ENCODE measurements at regions not wholly inside any gene's neighbourhood (a gene's known extent, or its start where the extent isn't known, plus 50 kb on each side); places are given as distances from the start of the nearest gene placed in this dataset.
A peak's percentile ranks its signal among the peaks of the same experiment; 100 is the strongest.

DNA sequence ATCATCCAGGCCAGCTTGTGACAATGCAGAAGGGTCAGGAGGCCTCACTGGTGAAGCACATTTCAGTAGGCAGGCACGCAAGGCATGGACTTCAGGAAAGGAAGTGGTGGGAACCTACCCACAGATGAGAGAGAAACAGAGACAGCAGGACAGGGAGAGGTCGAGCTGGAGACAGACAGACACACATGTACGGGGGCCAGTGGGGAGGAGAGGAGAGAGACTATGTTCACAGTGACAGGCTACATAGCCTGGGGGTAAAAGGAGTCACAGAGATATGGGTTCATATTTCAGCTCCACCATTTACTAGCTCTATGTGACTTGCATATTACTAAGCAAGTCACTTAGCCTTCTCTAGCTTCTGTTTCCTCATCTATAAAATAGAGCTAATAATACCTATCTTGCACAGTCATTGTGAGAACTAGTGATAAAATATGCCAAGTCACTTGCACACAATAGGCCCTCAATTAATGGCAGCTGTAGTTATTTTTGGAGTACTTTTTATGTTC is 91.1 kb upstream of the FUT8 start:
- 73% methylated on average over 3 of the region's 3 CpGs for WGBS (ENCODE audit: missing lambda C conversion rate)
- FAIRE-seq (no peak), DNase-seq (ENCODE audit: low read depth in 1 of 2, low spot score in 1 of 2) (peak in 1 of 2 experiments; percentile 16), ATAC-seq (peak in 1 of 2 experiments; percentile 26; a peak in 2 of 6 replicates)
- Histone ChIP-seq H3K9me3 (no peaks in the 10 kb centered on the region), H3K4me2 (no peak overlapping the region), H3K4me1 (peaks cover 12% of the 10 kb centered on the region; the same call in 1 of the 3 replicates), H3K4me3 (no peak overlapping the region), H3K27ac (peak overlapping the region in 1 of 2 experiments; percentile 38; a peak in 2 of 6 replicates)
- TF ChIP-seq RNF2 (IDR thresholded peaks at IDR 0.05; ENCODE audit: borderline replicate concordance, low read depth) (no peak), MAFK (IDR thresholded peaks at IDR 0.05; ENCODE audit: partially characterized antibody) (peak; percentile 72), SREBF2 (IDR thresholded peaks at IDR 0.05) (no peak), NFE2L2 (conservative IDR thresholded peaks at IDR 0.05; ENCODE audit: low read length) (peak; percentile 77), ZC3H11A (IDR thresholded peaks at IDR 0.05) (no peak), HOXB5 (CRISPR knock-in tag; IDR thresholded peaks at IDR 0.05) (no peak)
- TF ChIP-seq, protein P1, sequence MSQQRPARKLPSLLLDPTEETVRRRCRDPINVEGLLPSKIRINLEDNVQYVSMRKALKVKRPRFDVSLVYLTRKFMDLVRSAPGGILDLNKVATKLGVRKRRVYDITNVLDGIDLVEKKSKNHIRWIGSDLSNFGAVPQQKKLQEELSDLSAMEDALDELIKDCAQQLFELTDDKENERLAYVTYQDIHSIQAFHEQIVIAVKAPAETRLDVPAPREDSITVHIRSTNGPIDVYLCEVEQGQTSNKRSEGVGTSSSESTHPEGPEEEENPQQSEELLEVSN (IDR thresholded peaks at IDR 0.05; ENCODE audit: borderline replicate concordance, low read depth): no peak
- POLR2A ChIA-PET: interaction anchor here (1.1 kb wide), 1 partner anchor 90 kb away, joined by 4 read pairs; the partner anchor contains the start of gene FUT8
- CTCF ChIA-PET: no interaction called here

GRCh38 chr14:65329481-65329880 is 83.0 kb upstream of the FUT8 start:
- Histone ChIP-seq H3K9me3 (no peaks in the 10 kb centered on the region), H3K4me3 (no peak overlapping the region), H3K4me2 (no peak overlapping the region), H3K4me1 (no peaks in the 10 kb centered on the region), H3K27ac (no peak overlapping the region)
- no peak for ATAC-seq
- WGBS (ENCODE audit: missing lambda C conversion rate): 94% methylated on average over 2 of the region's 2 CpGs
- DNase-seq (ENCODE audit: low read depth in 1 of 2, low spot score in 1 of 2): no peak
- TF ChIP-seq EP300 (IDR thresholded peaks at IDR 0.05): no peak
- TF ChIP-seq ZC3H11A (IDR thresholded peaks at IDR 0.05): no peak
- no peak for TF ChIP-seq BCL3 (IDR thresholded peaks at IDR 0.05)
- TF ChIP-seq SMC3 (IDR thresholded peaks at IDR 0.05): no peak
- no peak for TF ChIP-seq ZFP36 (IDR thresholded peaks at IDR 0.05; ENCODE audit: borderline replicate concordance, partially characterized antibody)
- FAIRE-seq: no peak
- CTCF ChIA-PET: interaction anchor here (1.4 kb wide), 1 partner anchor 82 kb away, joined by 3 read pairs; no protein-coding TSS in a partner anchor
- POLR2A ChIA-PET: interaction anchor here (1.0 kb wide), 1 partner anchor 9 kb away, joined by 3 read pairs; no protein-coding TSS in a partner anchor

DNA sequence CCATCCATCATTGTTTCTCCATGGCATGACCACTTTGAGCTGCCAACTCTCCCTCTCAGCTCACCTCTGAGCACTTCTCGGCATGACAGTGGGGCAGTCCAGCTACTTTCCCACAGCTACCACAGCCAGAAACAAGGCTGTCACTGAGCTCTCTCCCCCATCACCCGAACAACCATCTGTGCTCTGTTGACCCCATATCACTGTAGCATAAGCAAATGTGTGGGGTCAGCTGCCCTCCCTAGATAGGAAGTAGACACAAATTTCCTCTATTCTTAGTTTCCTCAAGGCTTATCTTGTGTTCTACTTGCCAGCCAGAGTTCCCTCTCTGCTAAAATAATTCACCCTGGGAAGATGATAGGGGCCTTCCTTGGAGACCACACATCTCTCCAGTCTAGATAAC is 82.6 kb upstream of the FUT8 start:
- DNase-seq (ENCODE audit: low read depth in 1 of 2, low spot score in 1 of 2) (no peak), ATAC-seq (no peak), FAIRE-seq (no peak)
- Histone ChIP-seq H3K4me2 (no peak overlapping the region), H3K4me1 (no peaks in the 10 kb centered on the region), H3K27ac (no peak overlapping the region), H3K4me3 (no peak overlapping the region), H3K9me3 (no peaks in the 10 kb centered on the region)
- TF ChIP-seq MAFK (IDR thresholded peaks at IDR 0.05; ENCODE audit: partially characterized antibody): no peak
- no peak for TF ChIP-seq HDAC2 (IDR thresholded peaks at IDR 0.05)
- no peak for TF ChIP-seq NR3C1 (IDR thresholded peaks at IDR 0.05)
- no peak for TF ChIP-seq BHLHE40 (IDR thresholded peaks at IDR 0.05; ENCODE audit: low read depth, low read length)
- TF ChIP-seq, protein P1 (IDR thresholded peaks at IDR 0.05; ENCODE audit: borderline replicate concordance, low read depth): no peak
- TF ChIP-seq, protein P2, sequence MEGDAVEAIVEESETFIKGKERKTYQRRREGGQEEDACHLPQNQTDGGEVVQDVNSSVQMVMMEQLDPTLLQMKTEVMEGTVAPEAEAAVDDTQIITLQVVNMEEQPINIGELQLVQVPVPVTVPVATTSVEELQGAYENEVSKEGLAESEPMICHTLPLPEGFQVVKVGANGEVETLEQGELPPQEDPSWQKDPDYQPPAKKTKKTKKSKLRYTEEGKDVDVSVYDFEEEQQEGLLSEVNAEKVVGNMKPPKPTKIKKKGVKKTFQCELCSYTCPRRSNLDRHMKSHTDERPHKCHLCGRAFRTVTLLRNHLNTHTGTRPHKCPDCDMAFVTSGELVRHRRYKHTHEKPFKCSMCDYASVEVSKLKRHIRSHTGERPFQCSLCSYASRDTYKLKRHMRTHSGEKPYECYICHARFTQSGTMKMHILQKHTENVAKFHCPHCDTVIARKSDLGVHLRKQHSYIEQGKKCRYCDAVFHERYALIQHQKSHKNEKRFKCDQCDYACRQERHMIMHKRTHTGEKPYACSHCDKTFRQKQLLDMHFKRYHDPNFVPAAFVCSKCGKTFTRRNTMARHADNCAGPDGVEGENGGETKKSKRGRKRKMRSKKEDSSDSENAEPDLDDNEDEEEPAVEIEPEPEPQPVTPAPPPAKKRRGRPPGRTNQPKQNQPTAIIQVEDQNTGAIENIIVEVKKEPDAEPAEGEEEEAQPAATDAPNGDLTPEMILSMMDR (IDR thresholded peaks at IDR 0.05): no peak
- TF ChIP-seq SREBF2 (IDR thresholded peaks at IDR 0.05): no peak
- TF ChIP-seq, protein P3, sequence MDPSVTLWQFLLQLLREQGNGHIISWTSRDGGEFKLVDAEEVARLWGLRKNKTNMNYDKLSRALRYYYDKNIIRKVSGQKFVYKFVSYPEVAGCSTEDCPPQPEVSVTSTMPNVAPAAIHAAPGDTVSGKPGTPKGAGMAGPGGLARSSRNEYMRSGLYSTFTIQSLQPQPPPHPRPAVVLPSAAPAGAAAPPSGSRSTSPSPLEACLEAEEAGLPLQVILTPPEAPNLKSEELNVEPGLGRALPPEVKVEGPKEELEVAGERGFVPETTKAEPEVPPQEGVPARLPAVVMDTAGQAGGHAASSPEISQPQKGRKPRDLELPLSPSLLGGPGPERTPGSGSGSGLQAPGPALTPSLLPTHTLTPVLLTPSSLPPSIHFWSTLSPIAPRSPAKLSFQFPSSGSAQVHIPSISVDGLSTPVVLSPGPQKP (IDR thresholded peaks at IDR 0.05; ENCODE audit: low read depth, low read length): no peak
- TF ChIP-seq FOXS1 (CRISPR knock-in tag; IDR thresholded peaks at IDR 0.05): no peak
- TF ChIP-seq POLR2A (IDR thresholded peaks at IDR 0.05; ENCODE audit: low read length): no peak
- no peak for TF ChIP-seq CHD4 (IDR thresholded peaks at IDR 0.05; ENCODE audit: borderline replicate concordance)
- no peak for TF ChIP-seq CHD2 (IDR thresholded peaks at IDR 0.05; ENCODE audit: low read length, partially characterized antibody)
- TF ChIP-seq POLR2AphosphoS2 (conservative IDR thresholded peaks at IDR 0.05; ENCODE audit: low read length): no peak
- TF ChIP-seq CBX2 (IDR thresholded peaks at IDR 0.05; ENCODE audit: borderline replicate concordance, low read depth): no peak
- no peak for TF ChIP-seq CEBPB (IDR thresholded peaks at IDR 0.05)
- TF ChIP-seq KDM1A (IDR thresholded peaks at IDR 0.05; ENCODE audit: low read depth): no peak
- no peak for TF ChIP-seq NPAS2 (CRISPR knock-in tag; IDR thresholded peaks at IDR 0.05; ENCODE audit: borderline replicate concordance)
- no peak for TF ChIP-seq RARB (CRISPR knock-in tag; IDR thresholded peaks at IDR 0.05)
- TF ChIP-seq TFCP2L1 (CRISPR knock-in tag; IDR thresholded peaks at IDR 0.05): no peak
- TF ChIP-seq, protein P4, sequence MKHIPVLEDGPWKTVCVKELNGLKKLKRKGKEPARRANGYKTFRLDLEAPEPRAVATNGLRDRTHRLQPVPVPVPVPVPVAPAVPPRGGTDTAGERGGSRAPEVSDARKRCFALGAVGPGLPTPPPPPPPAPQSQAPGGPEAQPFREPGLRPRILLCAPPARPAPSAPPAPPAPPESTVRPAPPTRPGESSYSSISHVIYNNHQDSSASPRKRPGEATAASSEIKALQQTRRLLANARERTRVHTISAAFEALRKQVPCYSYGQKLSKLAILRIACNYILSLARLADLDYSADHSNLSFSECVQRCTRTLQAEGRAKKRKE (CRISPR knock-in tag; IDR thresholded peaks at IDR 0.05; ENCODE audit: low read depth): no peak
- ChIA-PET CTCF (no interaction called here), POLR2A (no interaction called here)
- 74% methylated on average over 2 of the region's 2 CpGs for WGBS (ENCODE audit: missing lambda C conversion rate)

Data from A549 (cell line).